NCI-H1105 treated with DMSO at 0.1 percent for 48 hours (cell line): ENCODE measurements at regions not wholly inside any gene's neighbourhood (a gene's known extent, or its start where the extent isn't known, plus 50 kb on each side); places are given as distances from the start of the nearest gene placed in this dataset.

ENCODE experiments used
- DNase-seq: peaks from one replicate; lab custom pipeline; 2025; lab: John Stamatoyannopoulos, UW

DNA sequence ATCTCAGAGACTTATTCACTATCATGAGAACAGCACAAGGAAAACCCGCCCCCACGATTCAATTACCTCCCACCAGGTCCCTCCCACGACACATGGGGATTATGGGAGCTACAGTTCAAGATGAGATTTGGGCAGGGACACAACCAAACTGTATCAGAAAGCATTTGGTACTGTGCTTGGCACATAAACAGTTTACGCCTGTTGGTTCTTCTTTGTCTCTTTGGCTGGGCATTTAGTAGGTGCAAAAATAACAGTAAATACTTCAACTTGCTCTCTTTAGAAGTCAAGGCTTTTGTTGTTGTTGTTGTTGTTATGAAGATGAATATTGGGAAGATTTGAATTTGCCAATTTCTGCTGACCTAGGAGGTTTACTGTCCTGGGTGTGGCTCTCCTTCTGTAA is 175.4 kb upstream of the IGSF21 start:
- no peak for DNase-seq

DNA sequence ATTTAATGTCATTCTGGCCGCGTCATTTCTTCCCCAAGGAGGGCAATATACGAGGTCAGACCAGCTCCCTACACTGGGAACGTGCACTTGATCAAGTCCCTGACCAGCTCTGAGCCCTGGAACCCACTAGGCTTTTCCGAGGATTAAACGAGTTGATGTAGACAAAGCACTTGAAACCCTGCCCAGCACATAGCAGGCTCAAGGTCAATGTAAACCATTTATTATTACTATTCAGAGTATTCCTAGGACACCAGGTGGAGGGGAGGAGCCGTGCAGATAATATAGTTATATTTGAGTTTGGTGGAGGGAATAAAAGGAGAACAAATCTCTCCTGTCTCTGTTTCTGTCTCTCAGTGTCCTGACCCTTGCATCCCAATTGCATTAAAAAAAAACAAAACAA is 174.1 kb upstream of the IGSF21 start:
- peak; percentile 47 for DNase-seq

DNA sequence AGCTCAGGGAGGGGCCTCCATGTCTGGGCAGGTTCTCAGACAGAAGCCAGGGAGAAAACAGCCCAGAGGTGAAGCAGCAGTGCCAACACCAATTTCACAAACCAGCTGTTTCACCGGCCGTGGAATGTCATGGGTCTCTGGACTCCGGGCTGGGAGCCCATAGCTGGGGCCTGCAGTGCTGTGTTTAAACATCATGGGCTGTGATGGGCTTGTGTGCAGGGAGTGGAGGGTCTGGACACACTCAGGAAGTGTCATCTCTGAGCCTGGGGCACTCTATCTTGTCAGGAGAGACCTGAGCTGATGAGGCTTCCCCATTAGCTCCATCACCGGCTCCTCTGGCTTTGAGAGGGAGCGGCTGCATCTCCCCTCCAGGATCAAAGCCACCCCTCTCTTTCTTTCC is 173.6 kb upstream of the IGSF21 start:
- DNase-seq: peak; percentile 62

DNA sequence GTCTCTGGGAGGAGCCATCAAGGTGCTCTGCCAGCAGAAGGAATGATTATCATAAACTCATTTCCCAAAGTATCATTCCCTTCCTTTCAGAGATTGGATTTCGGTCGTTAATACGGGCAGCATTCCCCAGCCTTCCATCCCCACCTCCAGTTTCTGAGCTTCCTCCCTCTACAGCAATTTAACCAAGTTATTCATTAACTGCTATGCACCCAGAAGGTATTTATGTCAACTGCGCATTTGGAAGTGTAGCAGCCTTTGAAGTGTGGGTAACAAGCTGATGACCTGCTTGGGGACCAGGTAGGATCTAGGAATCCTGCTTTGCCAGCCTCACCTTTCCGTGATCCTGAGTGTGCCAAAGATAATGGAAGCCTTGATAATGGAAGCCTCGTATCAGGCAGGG is 172.4 kb upstream of the IGSF21 start:
- DNase-seq: no peak

DNA sequence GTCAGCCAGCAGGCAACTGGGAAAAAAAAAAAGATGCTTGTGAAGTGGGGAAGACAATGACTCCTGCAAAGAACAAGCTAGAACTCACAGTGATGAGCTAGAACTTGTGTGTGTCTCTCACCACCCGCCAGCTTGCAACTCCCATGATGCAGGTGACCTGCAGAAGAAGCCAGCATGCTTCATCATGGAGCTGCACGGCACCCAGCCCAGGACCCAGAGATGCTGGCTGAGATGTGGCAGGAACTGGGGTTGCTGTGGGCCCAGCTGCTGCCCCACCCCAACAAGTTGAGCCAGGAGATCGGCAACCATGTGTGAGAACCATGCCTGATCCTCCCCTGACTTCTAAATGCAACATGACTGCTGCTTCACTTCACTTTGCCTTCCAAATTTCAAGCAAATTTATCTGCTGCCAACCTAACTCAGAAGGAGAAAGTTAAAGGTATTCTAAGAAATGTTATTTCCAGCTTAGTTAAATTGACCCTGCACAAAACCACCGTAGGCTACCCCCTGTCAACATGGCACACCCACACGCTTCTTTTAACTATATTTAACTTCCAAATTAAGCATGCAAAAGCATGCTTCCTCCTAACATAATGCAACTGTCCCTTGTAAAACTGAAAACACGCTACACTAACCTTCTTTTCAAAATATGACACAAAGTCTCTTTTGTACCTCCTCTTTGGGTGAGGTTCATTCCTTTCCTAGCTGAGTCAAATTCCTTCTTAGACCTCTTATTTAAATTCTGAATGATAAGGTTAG is 166.0 kb upstream of the IGSF21 start:
- DNase-seq: no peak

- DNase-seq: no peak
Measured at GRCh38 chr1:17943506-17943905, 164.1 kb upstream of the IGSF21 start.

DNA sequence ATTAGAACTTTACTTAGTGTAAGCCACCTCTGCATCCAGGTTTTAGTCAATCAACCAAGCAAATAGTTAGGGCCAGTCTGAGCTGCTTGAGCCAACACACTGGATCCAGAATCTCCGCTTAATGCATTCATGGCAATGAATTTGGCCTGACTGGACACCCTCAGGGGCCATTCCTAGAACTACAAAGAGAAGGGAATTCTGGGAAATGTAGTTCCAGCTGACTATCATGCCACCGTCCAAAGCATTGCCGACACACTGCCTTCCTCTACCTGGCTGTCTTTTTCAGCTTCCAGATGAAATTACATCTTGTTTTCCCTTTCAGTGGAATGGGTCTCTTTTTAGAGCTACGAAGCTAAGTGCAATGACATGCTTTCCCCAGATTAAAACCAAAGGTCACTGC is 163.0 kb upstream of the IGSF21 start:
- DNase-seq: no peak

DNA sequence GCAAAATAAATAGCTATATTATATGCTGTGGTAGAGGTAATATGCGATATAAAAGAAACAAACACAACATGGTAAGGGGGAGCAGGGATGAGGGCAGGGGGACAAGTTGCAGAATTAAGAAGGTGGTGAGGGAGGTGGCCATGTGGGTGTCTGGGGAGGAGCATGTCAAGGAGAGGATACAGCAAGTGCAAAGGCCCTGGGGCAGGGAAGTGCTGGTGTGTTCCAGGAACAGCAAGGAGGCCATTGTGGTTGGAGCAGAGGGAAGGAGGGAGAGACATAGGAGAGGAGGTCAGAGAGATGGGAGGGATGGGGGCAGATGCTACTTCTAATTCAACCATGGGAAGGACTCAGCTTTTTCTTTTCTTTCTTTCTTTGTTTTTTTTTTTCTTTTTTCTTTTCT is 161.2 kb upstream of the IGSF21 start:
- DNase-seq: no peak

DNA sequence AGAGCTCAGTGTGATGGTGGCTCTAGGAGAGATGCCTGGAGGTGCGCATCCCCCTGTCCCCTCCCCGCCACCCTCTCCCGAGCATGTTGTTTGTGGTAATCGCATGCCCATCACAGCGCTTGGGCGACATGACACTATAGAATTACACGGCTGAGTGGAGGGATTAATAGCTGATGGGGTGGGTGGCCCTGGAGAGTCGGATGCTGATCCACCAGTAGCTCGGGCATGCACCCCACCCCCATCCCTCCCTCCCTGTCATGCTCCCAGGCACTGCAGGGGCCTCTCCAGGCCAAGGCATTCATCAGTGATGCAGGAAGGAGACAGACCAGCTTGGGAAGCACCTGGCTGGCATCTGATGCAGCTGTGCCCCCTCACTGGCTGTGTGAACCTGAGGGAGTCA is 159.0 kb upstream of the IGSF21 start:
- peak; percentile 90 for DNase-seq

DNA sequence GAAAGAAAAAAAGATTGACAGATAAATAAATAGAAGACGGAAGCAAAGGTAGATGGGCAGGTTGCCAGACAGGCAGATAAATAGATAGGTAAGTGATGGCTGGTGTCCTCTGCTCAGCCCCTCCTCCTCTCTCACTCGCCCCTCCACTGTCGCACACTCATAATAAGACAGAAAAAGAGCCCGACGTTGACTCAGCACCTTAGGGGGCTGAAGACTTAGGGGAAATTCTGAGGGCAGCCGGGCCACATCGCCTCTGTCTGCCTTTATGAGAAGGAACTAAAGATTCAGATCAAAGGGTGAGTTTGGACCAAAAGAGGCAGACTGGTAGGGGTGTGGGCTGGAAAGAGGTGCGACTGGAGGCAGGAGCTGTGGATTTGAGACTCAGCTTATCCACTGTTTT is 158.1 kb upstream of the IGSF21 start:
- peak; percentile 9 for DNase-seq

- DNase-seq: no peak
Measured at GRCh38 chr1:17950728-17951127, 156.9 kb upstream of the IGSF21 start.

- no peak for DNase-seq
Measured at GRCh38 chr1:17952506-17952905, 155.1 kb upstream of the IGSF21 start.

DNA sequence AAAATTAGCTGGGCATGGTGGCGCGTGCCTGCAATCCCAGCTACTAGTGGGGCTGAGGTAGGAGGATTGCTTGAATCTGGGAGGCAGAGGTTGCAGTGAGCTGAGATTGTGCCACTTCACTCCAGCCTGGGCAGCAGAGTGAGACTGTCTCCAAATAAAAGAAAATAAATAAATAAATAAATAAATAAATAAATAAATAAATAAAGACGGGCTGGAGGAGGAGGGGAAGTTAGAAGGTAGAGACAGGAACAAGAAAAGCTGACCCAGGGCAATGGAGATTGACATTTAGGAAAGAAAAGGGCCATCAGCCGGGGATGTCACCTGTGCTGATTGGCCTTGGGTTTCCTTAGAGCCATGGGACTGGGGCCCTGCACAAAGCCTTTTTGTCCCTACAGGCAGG is 153.7 kb upstream of the IGSF21 start:
- no peak for DNase-seq

DNA sequence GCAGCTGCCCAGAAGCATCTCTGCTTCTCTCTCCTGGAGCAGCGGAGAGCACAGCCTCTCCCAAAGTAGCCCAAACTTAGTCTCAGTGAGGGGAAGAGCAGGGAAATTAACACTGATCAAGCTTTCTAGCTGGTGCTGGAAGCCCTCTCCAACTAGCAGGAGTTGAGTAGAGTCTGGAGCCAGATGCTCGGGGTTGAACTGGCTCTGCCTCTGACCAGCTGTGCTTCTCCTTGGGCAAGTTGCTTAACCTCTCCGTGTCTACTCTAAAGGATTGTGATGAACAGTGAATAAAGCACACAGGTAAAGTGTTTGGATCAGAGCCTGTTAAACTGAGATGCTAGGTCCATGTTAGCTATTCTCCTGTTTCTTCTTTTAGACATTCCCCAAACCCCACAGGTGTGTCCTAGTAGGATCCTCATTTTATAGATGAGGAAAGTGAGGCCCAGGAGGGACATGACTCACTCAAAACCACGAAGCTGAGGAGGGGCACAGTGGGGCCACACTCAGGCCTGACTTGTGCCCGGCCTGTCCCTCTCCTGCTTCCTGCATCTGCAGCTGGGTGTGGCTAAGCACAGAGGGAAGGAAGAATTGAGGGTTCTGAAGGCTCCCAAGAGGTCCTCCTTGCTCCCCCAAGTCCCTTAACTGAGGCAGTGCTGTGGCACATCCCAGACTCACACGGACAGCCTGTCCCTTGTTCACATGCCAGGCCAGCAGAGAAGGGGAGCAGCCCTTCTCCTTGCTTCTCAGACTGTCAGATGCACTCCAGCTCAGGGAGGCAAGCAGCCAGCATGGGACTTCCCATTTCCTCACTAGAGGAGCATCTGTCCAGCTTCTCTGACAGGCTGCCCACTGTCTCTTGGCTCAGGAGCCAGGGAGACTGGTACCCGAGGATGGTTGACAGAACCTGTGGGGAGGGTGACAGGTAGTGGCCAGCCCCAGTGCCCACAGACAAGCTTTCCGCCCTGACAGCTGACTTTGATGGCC is 152.0 kb upstream of the IGSF21 start:
- no peak for DNase-seq

DNA sequence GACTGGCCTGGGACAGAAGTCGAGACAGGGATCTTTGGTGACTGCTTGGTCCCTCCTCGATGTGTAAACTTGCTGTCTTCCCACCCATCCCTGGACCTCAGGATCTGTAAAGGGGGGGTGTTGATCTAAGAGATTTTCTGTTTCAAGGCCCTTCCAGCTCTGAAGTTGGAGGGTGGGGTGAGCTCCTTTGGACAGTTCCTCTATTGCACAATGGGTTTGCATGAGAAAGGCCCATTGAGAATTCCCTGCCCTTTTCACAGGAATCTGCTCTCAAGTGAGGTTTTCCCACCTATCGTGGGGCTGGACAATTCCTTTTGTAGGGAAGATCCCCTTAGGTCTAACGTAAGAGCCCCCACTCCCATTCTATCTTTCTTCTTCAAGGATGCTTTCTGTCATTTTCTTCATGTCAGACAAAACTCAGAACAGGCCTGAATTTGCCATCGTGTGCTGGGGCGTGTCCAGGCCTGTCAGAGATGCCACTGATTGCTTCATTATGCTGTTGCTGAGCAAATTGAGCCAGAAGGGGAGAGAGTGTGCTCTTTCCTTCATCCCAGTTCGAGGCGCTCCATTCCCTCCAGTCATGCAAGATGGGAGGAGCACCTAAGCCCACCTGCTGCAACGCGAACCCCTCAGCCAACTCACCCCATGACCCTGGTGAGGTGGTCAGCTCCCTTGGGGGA is 149.9 kb upstream of the IGSF21 start:
- DNase-seq: peak; percentile 60

DNA sequence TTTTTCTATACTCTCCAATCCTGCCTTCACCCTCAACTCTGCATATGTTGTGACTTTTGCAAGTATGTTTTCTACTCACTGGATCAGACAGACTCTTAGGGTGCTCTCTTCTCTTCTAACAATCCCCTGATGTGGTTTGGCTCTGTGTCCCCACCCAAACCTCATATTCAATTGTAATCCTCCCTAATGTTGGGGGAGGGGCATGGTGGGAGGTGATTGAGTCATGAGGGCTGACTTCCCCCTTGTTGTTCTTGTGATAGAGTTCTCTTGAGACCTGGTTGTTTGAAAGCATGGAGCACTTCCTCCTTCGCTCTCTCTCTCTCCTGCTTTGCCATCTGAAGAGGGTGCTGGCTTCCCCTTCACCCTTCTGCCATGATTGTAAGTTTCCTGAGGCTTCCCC is 148.9 kb upstream of the IGSF21 start:
- no peak for DNase-seq

DNA sequence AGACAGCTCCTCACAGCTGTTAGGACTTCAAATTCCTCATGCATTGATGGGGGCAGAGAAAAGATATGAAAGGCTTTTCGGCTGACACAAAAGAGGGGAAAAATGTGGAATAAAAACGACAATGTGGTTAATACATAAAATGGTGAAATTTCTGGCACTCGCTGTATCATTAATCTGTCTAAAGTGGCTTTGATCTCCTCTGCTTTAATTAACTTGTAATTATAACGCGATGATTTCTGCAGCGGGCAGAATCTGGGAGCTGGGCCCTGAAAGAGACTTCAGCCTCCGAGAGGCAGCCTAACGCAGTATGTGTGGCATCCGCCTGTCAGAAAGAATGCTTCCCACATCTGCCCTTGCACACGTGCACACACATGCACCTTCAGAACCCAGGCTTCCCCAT is 144.1 kb upstream of the IGSF21 start:
- DNase-seq: peak; percentile 25

DNA sequence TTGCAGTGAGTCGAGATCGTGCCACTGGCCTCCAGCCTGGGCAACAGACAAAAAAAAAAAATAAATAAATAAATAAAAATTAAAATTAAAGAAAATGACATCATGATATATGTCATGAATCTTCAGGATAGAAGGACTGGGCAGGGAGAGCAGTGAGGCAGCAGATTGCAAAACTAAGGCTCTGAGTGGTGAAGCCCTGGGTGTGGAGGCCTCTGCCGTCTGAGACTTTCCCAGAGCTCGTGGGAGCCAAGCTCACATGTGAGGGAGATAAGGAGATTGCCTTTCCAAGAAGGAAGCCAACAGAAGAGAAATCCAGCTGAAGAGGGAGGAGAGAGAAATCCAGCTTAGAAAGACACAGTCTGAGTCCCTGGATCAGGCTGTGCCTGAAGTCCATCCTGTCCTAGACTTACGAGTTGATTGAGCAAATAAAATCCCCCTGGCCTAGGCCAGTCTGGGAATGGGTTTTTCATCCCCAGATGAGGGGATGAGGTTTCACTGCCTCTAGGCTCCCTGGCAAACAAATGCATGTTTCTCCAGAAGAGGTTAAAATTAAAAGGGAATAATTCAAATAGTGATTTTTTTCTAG is 142.0 kb upstream of the IGSF21 start:
- no peak for DNase-seq

- no peak for DNase-seq
Measured at GRCh38 chr1:17966341-17966740, 141.3 kb upstream of the IGSF21 start.

DNA sequence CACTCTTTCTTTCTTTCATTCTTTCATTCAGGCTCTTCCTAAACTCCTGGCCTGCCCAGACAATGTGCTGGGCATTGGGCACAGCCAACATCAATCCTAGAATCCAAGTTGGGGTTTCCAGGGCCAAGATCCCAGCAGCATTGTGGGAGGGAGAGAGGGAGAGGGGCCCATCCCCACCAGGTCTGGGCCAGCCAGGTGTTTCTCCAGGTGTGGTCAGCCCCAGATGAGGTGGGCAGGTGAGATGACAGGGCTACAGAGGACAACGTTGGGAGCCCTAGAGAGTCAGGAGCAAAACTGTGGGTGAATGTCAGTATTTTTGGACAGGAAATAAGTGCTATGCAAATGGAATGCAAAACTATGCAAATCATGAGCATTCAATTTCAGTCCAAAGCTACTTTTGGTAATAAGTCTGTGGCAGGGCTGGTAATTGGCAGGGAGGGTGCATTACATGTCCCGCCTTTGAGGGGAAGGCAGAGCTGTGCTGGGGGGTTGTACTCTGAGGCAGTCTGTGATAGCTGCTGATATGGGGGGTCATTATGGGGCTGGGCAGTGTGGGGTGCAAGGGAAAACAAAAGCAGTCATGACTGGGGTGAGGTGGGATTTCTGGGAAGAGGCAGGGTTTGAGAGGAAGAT is 139.9 kb upstream of the IGSF21 start:
- no peak for DNase-seq

GRCh38 chr1:17970757-17971156 is 136.8 kb upstream of the IGSF21 start:
- no peak for DNase-seq

- DNase-seq: no peak
Measured at GRCh38 chr1:17973694-17974093, 133.9 kb upstream of the IGSF21 start.
